GM18499 (cell line): ENCODE measurements at regions not wholly inside any gene's neighbourhood (a gene's known extent, or its start where the extent isn't known, plus 50 kb on each side); places are given as distances from the start of the nearest gene placed in this dataset.

Experiments used
- ATAC-seq: cut with Tn5 transposase; IDR thresholded peaks from one replicate; pipeline ENCODE4 v1.9.1; 2021; ENCODE audit warnings: moderate number of reproducible peaks; ENCODE audit not compliant: insufficient read depth, unreplicated experiment

DNA sequence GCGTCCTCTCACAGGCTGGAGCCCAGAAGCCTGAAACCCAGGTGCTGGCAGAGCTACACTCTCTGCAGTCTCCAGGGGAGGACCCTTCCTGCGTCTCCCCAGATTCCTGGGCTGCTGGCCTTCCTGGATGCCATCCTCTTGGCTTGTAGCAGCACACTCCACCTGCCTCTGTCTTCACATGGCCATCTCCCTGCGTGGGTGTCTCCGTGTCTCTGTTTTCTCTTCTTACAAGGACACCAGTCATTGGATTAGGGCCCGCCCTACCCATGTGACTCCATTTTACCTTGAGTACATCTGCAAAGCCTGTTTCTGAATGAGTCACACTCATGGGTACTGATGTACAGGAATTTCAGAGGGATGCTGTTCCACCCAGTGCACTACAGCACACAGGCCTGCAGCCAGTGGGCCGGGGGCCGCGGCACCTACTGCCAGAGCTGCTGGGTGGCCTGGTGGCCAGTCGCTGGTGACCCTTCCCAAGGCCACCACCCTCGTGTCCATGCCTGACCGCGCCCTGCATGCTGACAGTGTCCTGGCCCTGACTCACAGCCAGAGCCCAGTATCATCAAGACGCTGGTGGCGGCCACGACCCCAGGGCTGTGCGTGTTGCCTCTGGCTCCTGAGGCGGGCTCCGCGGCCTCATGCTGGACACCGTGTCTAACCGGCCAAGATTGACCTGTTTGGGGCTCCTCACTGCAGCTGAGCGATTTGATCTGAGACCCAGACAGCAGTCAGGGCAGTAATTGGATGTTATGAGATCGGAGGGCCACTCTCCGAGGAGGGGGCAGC lies 63.6 kb upstream of the NKX1-1 start:
- no peak for ATAC-seq

DNA sequence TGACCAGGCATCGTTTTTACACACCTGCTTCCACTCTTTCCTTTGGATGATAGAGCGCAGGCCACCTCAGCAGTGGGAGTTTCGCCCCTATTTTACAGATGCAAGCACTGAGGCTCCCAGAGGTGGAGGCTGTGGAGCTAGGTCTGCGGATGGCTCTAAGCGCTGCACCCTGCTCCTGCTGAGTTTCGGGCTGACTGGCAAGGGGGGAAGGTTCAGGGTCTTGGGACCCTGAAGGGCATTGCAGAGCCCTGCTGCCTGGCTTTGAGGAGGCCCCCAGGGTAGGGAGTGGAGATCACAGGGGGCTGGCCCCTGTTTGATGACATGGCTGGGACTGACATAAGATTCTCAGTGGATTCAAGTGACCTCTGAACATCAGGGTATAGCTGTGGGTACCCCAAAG lies 62.8 kb upstream of the NKX1-1 start:
- ATAC-seq: no peak

DNA sequence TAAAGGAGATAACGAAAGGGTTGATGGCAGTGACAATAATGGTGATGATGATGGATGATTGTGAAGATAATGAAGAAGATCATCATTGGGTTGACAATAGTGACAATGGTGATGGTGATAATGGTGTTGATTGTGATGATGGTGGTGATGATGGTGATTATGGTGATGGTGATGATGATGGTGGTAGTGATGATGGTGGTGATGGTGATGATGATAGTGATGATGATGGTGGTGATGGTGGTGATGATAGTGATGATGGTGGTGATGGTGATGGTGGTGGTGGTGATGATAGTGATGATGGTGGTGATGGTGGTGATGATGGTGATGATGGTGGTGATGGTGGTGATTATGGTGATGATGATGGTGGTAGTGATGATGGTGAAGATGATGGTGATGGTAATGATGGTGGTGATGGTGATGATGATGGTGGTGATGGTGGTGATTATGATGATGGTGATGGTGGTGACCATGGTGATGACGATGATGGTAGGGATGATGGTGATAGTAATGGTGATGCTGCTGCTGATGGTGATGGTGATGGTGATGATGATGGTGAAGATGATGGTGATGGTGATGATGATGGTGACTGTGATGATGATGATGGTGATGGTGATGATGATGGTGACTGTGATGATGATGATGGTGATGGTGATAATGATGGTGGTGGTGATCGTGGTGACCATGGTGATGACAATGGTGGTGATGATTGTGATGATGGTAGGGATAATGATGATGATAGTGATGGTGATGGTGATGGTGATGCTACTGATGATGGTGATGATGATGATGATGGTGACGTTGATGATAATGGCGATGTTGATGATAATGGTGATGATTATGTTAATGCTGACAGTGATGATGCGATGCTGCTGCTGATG lies 61.6 kb upstream of the NKX1-1 start:
- no peak for ATAC-seq

DNA sequence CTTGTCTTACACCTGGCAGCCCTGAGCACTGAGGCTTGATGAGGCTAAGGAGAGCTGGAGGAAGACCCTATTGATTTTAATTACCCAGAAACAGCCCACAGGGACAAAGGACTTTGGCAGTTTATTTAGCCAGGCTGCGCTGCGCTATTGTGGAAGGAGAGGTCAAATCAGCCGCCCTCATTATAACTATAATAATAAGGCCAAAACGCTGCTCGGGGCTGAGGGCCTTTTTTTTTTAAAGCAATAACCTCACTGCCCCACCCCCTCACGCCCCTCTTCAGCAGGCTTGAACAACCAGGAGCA lies 60.6 kb upstream of the NKX1-1 start:
- ATAC-seq: no peak

DNA sequence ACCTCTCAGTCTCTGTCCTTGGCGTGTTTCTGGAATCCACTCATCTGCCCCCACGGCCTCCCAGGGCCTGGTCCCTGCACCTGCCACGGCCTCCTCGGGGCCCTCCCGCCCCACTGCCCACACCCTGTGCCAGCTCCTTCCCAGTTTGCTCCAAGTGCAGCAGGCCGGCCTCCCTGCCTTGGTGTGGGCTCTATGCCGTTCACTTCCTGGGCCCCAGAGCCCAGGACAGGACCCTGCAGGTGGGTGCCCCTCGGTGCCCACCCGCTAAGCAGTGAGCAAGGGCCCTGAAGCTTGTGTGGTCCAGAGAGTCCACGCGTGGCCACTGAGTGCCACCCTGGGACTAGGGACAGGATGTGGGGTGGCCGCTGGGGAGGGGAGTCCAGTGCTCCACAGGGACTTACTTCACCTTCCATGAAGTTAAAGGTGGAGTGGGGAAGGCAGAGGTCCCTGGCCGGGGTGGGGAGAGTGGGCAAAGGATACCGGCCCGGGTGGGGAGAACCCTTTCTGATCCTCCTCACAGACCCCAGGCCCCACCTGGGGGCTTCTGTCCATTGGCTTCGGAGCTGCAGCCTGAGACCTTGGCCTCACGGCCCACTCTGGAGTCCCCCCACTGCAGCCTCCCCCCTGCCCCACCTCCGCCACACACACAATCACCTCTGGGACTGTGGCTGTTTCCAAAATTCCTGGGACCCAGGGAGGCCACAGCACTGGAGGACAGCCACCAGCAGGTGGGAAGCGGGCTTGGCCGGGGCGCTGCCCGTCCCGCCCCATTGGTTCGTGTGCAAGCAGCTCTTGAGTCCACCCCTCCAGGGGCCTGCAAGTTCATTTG lies 60.0 kb upstream of the NKX1-1 start:
- no peak for ATAC-seq

DNA sequence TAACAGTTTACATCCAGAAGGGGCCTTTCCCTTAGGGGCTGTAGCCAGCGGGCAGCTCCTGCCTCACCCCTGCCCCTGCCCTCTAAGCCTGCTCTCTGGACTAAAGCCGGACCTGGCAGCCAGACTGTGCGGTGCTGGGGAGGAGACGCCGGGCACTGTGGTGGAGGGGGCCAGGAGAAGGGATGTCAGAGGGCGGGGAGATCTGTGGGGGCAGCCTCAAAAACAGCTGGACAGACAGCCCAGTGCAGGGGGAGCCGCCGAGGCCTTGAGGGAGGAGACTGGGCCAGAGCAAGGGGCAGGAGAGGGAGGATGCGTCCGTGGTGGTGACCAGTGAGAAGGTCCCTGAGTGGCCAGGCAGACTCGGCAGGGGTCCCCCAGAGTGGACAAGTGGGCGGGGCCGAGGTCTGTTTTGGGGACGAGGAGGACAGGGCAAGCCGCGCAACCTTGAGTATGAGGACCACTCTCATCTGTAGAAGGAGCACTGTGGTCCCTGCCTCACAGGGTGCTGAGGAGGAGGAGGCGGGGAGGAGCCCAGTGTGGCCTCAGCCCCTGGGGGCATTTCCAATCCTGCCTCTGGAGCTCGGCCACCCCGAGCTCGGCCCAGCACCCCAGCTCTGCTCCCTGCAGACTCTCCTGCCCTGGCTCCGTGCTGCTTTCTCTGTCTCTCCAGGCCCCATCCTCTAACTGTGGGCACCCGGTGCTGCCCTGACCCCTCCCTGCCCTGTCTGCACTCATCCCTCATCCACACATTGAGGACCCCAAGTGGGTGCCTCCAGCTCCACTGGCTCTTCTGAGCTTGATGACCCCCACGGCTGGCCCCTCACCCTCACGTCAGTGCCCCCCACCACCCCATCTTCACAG lies 59.2 kb upstream of the NKX1-1 start:
- no peak for ATAC-seq

DNA sequence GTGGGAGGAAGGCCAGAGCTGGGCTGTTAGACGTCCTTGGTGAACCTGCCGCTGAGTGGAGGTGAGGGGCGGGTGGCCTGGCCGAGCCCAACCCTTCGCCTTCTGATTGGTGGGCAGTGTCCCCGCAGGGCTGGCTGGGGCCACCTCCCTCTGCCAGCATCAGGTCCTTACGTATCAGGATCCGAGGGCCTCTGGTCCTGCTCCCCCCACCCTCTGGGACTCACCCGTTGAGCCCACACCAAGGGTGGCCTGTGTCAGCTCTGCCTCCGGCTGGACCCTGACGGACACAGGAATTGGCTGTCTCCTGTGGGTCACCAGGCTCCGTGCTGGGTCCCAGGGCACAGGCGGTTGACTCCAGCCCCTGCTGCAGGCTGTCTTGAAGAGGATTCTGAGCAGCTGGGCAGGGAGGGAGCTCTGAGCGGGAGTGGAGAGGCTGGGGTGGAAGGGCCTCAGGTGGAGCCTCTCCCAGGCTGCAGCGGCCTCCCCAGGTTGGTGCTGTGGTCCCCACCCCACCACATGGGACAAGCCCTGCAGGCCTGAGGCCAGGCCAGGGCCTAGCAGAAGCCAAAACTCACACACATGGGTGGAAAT lies 58.4 kb upstream of the NKX1-1 start:
- ATAC-seq: no peak

DNA sequence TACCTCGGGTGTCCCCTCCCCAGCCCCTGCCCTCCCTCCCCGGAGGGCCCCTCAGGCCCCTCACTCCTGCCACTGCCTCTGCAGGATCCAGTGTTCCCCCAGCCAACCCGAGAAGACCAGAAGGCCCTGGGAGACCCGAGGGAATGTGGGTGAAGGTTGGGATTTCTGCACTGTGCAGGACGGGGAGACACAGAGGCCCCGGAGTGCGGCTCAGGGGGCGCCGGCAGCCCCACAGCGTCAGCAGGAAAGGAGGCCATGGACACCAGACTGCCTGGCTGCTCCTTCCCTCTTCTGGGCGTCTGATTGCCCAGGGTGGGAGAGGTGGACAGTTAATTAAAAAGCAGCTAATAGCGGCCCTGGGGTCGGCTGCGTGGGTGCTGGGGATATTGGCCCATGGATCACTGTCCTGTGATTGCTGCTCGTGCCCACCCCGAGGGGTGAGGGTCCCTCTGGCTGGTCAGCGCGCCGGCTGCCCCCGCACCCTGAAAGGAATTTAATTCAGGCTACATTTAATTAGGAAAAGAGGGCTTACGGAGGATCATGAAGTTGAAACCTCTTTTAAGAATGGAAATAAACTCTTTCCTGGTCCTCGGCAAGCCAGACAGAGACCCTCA lies 57.8 kb upstream of the NKX1-1 start:
- no peak for ATAC-seq

DNA sequence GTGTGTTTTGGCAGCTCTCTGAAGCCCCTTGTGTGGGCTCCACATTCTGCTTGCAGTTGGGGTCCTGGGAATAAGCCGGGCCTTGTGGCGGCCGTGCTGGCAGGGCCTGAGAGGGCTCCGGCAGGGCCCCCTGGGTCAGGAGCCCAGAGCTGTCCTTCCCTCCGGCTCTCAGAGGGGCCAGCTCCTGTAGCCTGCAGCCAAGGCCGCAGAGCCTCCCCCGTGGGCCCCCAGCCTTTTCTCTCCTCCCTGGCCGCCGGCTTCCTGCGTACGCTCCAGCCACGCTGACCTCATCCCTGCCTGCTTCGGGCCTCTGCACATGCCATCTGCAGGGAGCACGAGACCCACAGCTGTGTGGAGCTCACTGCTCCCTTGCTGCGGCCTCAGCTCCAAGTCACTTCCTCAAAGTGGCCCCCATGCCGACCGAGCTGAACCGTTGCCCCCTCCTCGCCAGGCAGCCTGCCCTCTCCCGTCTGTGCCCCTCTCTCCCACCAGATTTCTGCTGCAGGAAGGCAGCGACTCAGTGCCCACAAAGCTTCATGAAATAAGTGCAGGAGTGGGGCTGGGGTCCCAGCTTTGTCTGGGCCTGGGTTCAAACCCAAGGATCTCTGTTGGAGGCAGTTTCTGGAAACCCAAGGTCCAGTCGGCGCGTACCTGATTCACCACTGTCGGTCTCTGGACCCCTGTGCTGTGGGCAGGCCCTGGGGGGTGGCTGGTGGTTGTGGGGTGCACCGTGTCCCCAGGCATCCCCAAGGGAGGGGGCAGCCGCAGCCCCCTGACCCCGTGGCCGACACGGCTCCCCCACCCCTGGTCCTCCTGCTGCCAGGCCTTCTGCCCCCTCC lies 57.1 kb upstream of the NKX1-1 start:
- ATAC-seq: no peak

DNA sequence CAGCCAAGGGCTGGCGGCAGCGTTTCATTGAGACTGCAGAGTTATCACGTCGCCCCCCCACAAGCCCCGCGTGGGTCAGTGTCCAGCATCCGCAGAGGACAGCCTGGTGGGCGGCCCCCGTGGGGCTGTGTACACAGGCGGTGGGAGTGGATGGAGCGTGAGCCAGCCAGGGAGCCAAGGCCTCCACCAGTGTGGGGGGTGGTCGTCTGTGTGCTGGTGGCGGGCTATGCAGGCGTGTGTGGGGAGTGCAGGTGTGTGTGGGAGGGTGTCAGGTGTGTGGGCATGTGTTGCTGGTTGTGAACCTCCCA lies 56.5 kb upstream of the NKX1-1 start:
- ATAC-seq: no peak

DNA sequence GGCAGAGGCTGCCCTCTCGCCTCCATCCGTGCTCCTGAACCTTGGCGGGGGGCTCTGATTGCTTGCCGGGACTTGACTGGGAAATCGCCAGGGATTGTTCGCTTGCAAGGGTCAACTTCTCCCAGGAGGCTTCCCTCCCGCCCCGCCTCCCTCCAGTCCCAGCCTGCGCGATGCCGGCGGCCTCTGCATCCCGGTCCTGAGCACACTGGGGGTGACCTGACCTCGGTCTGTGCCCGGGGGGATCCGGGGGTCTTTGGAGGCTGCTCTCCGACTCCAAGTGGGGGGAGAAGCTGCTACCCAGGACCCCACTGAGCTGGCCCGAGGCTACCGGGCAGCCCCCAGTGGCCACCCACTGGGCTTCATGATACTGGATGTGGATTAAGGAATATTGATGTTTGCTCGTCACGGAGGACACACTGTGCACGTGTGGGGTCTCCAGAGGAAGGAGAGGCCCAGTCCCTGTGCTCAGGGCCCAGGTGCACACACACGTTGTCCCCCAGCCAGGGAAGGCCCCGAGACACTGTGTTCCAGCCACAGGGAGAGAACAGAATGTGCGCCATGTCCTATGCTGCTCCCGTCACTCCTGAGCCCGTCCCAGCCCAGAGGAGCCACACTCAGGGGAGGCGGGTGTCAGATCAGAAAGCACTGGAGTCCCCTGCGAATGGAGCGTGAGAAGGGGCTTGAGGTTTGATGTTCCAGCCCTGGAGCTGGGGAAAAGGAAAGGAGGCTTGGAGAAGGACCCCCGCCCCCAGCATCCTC lies 55.9 kb upstream of the NKX1-1 start:
- ATAC-seq: no peak

DNA sequence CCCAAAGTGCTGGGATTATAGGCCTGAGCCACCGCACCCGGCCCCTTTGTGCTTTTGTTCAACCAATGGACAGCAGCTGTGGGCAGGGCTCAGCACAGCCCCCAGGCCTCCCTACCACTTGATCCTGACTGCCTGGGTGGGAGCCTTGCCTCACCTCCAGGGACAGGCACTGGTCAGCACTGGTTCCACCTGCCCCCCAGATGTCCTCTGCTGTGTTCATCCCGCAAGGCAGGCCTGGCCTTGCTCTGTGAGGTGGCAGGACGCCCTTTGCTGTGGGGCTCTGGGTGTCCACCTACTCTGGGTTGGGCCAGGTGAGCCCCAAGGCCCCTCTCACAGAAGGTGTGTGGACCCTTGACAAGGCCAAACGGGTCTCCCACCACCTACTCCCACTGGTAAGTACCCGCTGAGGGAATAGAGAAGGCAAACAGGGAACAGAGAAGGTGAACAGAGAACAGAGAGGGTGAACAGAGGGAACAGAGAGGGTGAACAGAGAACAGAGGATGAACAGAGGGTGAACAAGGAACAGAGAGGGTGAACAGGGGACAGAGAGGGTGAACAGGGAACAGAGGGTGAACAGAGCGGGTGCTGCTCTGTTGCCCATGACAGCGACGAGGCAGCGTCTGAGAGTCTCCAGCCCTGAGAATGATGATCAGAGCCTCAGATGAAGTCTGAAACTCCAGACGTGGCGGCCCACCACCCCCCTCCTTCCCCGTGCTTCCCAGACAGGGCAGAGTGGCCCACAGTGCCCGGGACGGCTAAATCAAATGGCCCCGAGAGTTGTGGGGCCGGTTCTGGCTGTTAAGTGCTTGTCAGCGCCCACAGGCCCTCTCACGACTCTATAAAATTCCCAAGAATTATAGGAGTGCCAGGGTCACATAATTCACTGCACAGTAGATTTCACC lies 55.0 kb upstream of the NKX1-1 start:
- no peak for ATAC-seq

DNA sequence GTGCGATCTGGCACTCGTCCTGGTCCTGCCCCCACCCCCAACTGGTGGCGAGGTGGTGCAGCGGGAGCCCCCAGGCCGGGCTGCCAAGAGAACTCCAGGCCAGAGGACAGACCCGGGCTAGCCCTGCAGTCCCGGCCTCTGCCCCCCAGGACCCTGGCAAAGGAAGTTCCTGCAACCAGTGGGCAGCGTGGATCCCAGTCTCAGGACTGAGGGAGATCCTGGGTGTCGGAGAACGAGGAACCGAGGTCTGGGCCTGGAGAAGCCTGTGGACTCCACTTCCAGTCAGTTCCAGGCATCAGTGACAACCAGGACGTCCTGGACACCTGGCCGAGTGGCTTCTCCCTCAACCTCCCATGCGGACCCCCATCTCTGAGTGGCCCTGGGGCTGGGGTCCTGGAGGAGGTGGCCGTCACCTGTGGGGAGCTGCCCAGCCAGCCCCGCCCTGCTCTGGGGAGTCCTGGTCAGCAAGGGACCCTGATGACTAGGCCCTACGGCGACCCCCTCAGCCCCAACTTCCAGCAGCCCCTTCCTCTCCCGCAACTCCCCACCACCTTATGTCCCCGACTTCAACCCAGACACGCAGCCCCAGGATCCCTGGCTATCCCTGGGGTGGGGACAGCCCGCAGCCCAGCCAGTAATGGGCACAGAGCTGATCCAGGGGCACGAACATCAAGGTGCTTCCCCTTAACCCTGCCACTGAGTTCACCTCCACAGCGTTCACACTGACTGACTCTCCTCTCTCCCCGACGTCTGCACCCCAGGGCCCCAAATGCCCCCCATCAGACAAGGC lies 53.7 kb upstream of the NKX1-1 start:
- ATAC-seq: no peak

DNA sequence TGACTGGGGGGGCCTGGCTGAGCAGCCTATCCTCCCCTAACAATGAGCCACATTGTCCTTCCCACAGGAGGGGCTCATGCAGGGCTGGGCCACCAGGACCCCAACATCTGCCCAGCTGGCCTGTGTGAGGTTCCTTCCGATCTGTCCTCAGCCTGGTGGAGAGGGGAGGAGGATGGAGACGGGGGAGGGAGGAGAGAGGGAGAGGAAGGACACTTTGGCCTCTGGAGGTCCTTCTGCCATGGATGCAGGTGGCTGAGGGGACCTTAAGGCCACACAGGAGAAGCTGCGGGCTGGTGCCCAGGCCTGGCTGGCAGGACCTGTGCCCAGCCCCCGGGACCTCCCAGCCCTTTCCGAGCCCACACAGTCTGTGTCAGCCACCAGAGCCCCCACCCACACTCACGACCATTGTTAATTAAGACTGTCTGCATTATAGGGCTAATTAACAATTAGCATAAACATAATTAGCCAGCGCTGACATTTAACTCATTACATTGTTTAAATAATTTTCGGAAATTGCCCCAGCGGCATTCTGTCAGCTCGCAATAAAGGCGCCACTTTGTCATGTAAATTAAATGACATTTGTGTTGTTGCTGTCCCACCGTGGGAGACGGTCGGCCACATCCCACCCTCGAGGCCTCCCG lies 53.0 kb upstream of the NKX1-1 start:
- ATAC-seq: no peak

DNA sequence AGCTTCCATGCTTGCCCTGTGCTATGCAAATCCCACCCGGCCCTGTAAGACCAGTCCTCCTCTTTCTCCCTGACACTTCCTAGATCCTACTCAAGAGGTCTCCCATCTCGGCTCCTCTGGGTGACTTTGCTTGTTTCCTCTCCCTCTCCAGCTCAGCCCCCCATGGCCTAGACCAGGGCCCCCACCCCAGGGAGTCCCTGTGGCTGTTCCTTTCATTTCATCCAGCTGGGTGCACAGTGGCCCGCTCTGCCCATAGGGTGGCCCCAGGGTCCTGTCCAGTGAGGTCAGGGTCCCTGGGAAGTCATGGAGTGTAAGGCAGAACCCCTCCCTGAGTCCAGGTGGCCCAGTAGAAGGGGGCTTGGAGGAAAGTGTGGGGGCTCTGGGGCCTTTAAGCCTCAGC lies 52.3 kb upstream of the NKX1-1 start:
- no peak for ATAC-seq
